Adrenal gland (tissue), 9 donors: ENCODE measurements at regions not wholly inside any gene's neighbourhood (a gene's known extent, or its start where the extent isn't known, plus 50 kb on each side); places are given as distances from the start of the nearest gene placed in this dataset.

ENCODE experiments used
- DNase-seq, 7 donors: peaks; one replicate each; pipeline ENCODE4 v3.0.0-alpha.2; 2019 to 2020
- H3K27ac ChIP-seq, 5 donors: fragments of 200-600 bp; sonication (generic) in 4 of 5; 1 replicate in 3 of 5; 2 replicates in 2 of 5; pipeline versions ENCODE4 v1.5.1 to v1.8.0; 2016 to 2020; ENCODE audit warnings: mild to moderate bottlenecking in 1 of 5
- H3K27me3 ChIP-seq: fragments of 200-600 bp; 2 replicates; pipeline ENCODE4 v1.8.0; 2021
- H3K36me3 ChIP-seq, 2 donors: fragments of 200-600 bp; replicated peaks in 1 of 2; 1 replicate in 1 of 2; 2 replicates in 1 of 2; pipeline versions ENCODE4 v1.5.1 to v1.8.0; 2018 to 2022
- H3K4me1 ChIP-seq, 2 donors: fragments of 200-600 bp; replicated peaks in 1 of 2; 1 replicate in 1 of 2; 2 replicates in 1 of 2; pipeline versions ENCODE4 v1.5.1 to v1.8.0; 2018 to 2021
- H3K4me3 ChIP-seq, 4 donors: fragments of 200-600 bp; sonication (generic) in 3 of 4; one replicate each; pipeline ENCODE4 v1.5.1; 2016 to 2018
- H3K9me3 ChIP-seq, 3 donors: fragments of 200-600 bp; sonication (generic) in 1 of 3; replicated peaks in 1 of 3; 1 replicate in 2 of 3; 2 replicates in 1 of 3; pipeline versions ENCODE4 v1.5.1 to v1.8.0; 2016 to 2021
- POLR2A ChIP-seq, 2 donors: fragments of 450-650 bp; IDR thresholded peaks; one replicate each; pipeline ENCODE4 v1.6.1; 2017; ENCODE audit warnings: antibody characterized with exemption in 2 of 2, mild to moderate bottlenecking in 2 of 2, moderate library complexity in 1 of 2
- WGBS, 4 donors: extraction: QIAGEN DNeasy Blood & Tissue Kit in 2 of 4; methylation state at CpG; one replicate each; pipeline versions ENCODE4 v1.1.5 to v1.1.7; 2013 to 2017; 5-methylcytosine and 5-hydroxymethylcytosine counted together
- intact Hi-C, 2 donors: fragments of 100-400 bp; cut with DNase I; formaldehyde crosslinking; loops; one replicate each; pipeline versions ENCODE4 v1.14.1 to v1.15.0; 2022 to 2023
- TF ChIP-seq, protein P1 (sequence below), 6 experiments: fragments of 450-650 bp in 4 of 6; fragments of 200-600 bp in 2 of 6; sonication (generic) in 1 of 6; IDR thresholded peaks; 1 replicate in 5 of 6; 2 replicates in 1 of 6; pipeline versions ENCODE4 v1.5.1 to v1.8.0; 2016 to 2021; ENCODE audit warnings: antibody characterized with exemption in 6 of 6, mild to moderate bottlenecking in 2 of 6, moderate library complexity in 1 of 6
- donor health status: healthy with polysubstance abuse.
- donor health status: Bipolar disorder and iron deficiency.
- donor health status: DM: yes; HTN: yes; CAD: no.
- donor health status: DM: no; HTN: no; CAD: no.
- donor health status: DM: no; HTN: no; CAD: no.

DNA sequence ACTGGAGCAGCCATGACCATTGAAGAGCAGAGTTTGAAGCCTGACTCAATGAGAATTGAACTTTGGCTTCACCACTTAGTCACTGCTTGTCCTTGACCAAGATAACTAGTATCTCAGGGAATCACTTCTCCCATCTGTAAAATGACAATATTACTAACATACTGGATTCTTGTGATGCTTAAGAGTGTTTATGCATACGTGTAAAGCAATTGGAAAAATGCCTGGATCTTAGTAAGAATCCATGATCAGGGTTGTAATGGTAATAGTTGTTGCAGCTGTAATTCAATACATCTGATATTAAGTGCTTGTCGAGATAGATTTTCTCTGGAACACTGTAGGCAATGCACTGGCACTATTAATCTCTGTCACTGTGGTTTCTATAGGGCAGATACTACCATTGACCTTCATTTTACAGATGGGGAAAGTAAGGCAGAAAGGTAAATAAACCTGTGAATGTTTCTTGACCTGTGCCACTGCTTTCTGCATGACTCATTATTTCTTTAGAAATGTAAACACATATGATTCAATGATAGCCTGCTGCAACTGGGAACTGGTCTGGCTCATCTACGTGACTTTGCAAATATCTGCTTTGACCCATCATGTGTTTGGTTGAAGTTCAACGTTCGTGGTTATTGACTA is 662.5 kb downstream of the PLA2G4A start:
- Histone ChIP-seq H3K27me3 (no peaks in the 10 kb centered on the region), H3K4me3 (no peak overlapping the region), H3K9me3 (no peaks in the 10 kb centered on the region), H3K27ac (no peak overlapping the region), H3K4me1 (no peaks in the 10 kb centered on the region), H3K36me3 (no peaks in the 10 kb centered on the region)
- 45 to 57% (median 47%) methylated on average over 5 of the region's 5 CpGs for WGBS, 4 donors
- intact Hi-C loops: no loop called here
- no peak for DNase-seq
- TF ChIP-seq, protein P1, sequence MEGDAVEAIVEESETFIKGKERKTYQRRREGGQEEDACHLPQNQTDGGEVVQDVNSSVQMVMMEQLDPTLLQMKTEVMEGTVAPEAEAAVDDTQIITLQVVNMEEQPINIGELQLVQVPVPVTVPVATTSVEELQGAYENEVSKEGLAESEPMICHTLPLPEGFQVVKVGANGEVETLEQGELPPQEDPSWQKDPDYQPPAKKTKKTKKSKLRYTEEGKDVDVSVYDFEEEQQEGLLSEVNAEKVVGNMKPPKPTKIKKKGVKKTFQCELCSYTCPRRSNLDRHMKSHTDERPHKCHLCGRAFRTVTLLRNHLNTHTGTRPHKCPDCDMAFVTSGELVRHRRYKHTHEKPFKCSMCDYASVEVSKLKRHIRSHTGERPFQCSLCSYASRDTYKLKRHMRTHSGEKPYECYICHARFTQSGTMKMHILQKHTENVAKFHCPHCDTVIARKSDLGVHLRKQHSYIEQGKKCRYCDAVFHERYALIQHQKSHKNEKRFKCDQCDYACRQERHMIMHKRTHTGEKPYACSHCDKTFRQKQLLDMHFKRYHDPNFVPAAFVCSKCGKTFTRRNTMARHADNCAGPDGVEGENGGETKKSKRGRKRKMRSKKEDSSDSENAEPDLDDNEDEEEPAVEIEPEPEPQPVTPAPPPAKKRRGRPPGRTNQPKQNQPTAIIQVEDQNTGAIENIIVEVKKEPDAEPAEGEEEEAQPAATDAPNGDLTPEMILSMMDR (IDR thresholded peaks at IDR 0.05): no peak
- TF ChIP-seq POLR2A (IDR thresholded peaks at IDR 0.05): no peak

DNA sequence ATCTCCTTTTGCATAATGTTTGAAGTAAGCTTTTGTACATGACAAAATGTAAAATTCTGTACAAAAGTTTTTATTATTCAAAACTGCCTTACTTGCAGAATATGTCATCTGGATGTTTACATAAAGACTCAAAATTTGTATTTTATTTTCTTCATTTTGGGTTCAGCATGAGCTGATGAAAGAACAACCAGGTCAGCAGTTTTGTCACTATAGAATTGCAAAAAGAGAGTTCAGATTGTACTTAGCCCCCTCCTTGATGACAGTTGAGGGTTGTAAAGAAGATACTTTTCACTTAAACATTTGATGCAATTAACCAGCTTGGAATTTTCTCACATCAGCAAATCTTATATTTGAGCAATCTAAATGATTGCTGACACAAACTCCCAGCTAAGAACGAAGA is 669.3 kb downstream of the PLA2G4A start:
- intact Hi-C loops: no loop called here
- TF ChIP-seq, protein P1 (IDR thresholded peaks at IDR 0.05): no peak
- TF ChIP-seq POLR2A (IDR thresholded peaks at IDR 0.05): no peak
- Histone ChIP-seq H3K27ac (no peak overlapping the region), H3K27me3 (no peaks in the 10 kb centered on the region), H3K4me1 (no peaks in the 10 kb centered on the region), H3K4me3 (no peak overlapping the region), H3K9me3 (no peaks in the 10 kb centered on the region), H3K36me3 (no peaks in the 10 kb centered on the region)
- DNase-seq: no peak
- 48 to 61% (median 52%) methylated on average over 1 of the region's 1 CpG for WGBS, 4 donors

DNA sequence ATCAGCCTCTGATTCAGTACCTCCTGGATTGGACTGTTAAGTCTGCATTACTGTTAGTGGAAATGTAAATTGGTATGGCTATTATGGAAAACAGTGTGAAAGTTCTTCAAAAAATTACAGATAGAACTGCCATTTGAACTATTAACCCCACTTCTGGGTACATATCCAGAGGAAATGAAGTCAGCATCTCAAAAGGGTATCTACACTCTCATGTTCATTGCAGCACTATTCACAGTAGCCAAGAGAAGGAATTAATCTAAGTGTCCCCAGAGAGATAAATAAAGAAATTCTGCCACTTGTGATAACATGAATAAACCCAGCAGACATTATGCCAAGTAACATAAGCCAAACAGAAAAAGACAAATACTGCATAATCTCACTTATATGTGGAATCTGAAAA is 676.0 kb downstream of the PLA2G4A start:
- no peak for DNase-seq
- Histone ChIP-seq H3K4me1 (no peaks in the 10 kb centered on the region), H3K36me3 (no peaks in the 10 kb centered on the region), H3K4me3 (no peak overlapping the region), H3K27me3 (no peaks in the 10 kb centered on the region), H3K9me3 (no peaks in the 10 kb centered on the region), H3K27ac (no peak overlapping the region)
- TF ChIP-seq, protein P1 (IDR thresholded peaks at IDR 0.05): no peak
- TF ChIP-seq POLR2A (IDR thresholded peaks at IDR 0.05): no peak
- intact Hi-C loops: no loop called here

DNA sequence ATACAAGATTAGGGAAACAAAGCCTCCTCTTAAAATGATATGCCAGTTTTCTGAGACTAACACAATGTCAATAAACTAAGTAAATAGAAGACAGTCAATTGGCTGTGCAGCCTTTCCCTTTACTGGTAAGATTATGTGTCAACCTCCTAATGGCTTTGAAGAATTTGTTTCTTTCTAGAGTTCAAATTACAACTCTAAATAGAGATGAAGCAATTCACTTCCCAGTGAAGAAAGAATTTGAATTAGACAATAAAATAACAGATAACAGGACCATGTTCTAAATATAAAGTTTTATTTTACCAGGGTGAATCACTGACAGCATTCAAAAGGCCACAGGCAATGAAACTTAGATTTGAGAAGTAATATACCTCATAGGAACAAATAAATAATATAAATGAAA is 680.3 kb downstream of the PLA2G4A start:
- H3K9me3 ChIP-seq: no peaks in the 10 kb centered on the region
- TF ChIP-seq, protein P1 (IDR thresholded peaks at IDR 0.05): no peak
- TF ChIP-seq POLR2A (IDR thresholded peaks at IDR 0.05): no peak
- no peak overlapping the region for H3K27ac ChIP-seq
- H3K4me1 ChIP-seq: no peaks in the 10 kb centered on the region
- no peak for DNase-seq
- no peaks in the 10 kb centered on the region for H3K36me3 ChIP-seq
- no peaks in the 10 kb centered on the region for H3K27me3 ChIP-seq
- intact Hi-C loops: no loop called here
- no peak overlapping the region for H3K4me3 ChIP-seq
